ENCODE measurements at regions not wholly inside any gene's neighbourhood (a gene's known extent, or its start where the extent isn't known, plus 50 kb on each side); places are given as distances from the start of the nearest gene placed in this dataset.

DNA sequence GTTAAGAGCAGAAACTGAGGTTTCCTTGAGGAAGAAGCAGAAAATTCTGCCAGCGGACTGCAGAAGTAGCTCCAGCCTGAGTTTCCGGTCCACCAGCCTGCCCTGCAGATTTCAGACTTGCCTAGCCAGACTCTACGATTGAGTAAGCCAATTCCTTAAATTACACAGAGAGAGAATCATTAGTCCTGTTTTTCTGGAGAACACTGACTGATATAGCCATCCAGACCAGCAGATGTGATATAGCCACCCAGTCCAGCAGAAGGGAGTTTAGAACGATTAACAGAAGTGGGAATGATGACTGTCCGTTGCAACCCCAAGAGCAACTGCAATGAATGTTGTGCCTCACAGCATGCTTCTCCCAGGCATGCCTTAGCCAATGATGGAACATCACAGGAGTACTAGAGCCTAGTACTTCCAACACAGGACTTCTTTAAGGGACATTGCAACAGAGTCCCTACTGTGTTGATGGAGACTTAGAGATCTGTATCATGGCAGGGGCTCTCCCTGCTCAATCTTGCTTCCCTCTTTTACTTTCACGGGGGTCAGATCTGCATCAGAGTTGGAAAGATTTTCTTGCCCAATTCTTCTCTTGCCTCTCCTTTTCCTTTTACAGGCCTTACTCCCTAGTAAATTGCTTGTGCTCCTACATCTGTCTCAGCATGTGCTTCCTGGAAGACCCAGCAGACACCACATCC lies 264.6 kb upstream of the CLNK start:
- Mint-ChIP-seq H3K27ac (no peak overlapping the region), H3K27me3 (ENCODE audit: low read depth) (no peaks in the 10 kb centered on the region), H3K4me1 (no peaks in the 10 kb centered on the region), H3K9me3 (peaks cover 11% of the 10 kb centered on the region), H3K4me3 (no peak overlapping the region), H3K36me3 (ENCODE audit: low read depth) (no peaks in the 10 kb centered on the region)
- TF ChIP-seq, protein P1, sequence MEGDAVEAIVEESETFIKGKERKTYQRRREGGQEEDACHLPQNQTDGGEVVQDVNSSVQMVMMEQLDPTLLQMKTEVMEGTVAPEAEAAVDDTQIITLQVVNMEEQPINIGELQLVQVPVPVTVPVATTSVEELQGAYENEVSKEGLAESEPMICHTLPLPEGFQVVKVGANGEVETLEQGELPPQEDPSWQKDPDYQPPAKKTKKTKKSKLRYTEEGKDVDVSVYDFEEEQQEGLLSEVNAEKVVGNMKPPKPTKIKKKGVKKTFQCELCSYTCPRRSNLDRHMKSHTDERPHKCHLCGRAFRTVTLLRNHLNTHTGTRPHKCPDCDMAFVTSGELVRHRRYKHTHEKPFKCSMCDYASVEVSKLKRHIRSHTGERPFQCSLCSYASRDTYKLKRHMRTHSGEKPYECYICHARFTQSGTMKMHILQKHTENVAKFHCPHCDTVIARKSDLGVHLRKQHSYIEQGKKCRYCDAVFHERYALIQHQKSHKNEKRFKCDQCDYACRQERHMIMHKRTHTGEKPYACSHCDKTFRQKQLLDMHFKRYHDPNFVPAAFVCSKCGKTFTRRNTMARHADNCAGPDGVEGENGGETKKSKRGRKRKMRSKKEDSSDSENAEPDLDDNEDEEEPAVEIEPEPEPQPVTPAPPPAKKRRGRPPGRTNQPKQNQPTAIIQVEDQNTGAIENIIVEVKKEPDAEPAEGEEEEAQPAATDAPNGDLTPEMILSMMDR (IDR thresholded peaks at IDR 0.05; ENCODE audit: unreplicated experiment in 3 of 3): no peak

DNA sequence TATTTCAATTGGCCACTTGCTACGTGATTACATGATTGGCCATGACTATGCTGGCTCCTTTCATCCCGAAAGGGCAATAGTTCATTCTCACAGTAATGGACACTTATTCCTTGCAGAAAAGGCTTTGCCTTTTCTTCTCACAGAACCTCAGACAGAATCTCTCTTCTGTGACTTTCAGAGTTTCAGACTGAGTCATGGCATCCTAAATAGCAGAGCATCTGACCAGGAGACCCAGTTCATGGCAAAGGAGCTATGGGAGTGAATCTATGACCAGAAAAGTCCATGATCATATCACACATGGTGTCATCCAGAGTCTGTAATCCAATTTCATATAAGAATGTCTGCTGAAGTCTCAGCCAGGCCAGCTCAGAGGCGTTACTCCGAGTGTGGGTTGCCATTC lies 263.3 kb upstream of the CLNK start:
- TF ChIP-seq, protein P1 (IDR thresholded peaks at IDR 0.05; ENCODE audit: unreplicated experiment in 3 of 3): no peak
- Mint-ChIP-seq H3K27me3 (ENCODE audit: low read depth) (peaks cover 4% of the 10 kb centered on the region), H3K36me3 (ENCODE audit: low read depth) (no peaks in the 10 kb centered on the region), H3K9me3 (peaks cover 14% of the 10 kb centered on the region), H3K4me1 (no peaks in the 10 kb centered on the region), H3K4me3 (no peak overlapping the region), H3K27ac (no peak overlapping the region)

DNA sequence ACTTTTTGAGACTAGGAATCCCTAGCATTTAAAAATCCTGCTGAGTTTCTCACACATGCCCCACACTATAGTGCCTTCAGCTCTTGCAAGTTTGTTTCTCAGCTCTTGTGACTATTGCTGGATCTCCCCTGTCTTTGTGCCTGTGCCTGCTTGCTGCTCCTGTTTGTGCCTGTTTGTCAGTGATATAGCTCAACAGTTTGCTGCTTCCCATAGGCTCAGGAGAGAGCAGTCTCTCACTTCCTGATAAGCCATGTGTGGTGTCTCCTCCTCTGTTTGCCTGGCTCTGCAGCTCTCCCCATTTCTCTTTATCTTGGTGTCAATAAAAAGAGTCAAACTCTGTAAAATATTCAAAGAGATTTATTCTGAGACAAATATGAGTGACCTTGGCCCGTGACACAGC lies 259.8 kb upstream of the CLNK start:
- Mint-ChIP-seq H3K4me3 (no peak overlapping the region), H3K27me3 (ENCODE audit: low read depth) (peaks cover 4% of the 10 kb centered on the region), H3K27ac (no peak overlapping the region), H3K36me3 (ENCODE audit: low read depth) (peaks cover 3% of the 10 kb centered on the region), H3K9me3 (peaks cover 28% of the 10 kb centered on the region), H3K4me1 (no peaks in the 10 kb centered on the region)
- TF ChIP-seq, protein P1 (IDR thresholded peaks at IDR 0.05; ENCODE audit: unreplicated experiment in 3 of 3): no peak

DNA sequence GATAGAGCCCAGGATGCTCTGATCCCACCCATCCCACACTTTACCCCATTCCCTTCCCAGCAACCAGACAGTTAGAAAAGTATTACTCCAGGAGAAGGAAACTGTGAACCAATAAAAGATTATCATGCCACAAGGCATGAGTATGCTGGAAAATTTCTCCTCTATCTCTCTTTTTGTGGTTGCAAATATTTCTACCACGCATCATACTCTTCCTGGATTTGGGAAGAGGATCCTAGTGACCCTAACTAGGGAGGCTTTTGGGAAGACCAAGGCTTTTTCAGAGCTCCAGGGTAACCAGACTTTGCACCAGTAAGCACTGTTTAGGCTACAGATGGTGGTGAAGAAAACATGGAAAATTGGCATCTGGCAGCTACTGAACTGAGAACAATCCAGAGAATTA lies 257.6 kb upstream of the CLNK start:
- Mint-ChIP-seq H3K36me3 (ENCODE audit: low read depth) (peaks cover 5% of the 10 kb centered on the region), H3K9me3 (peaks cover 30% of the 10 kb centered on the region), H3K4me1 (no peaks in the 10 kb centered on the region), H3K27me3 (ENCODE audit: low read depth) (peaks cover 4% of the 10 kb centered on the region), H3K4me3 (no peak overlapping the region), H3K27ac (no peak overlapping the region)
- TF ChIP-seq, protein P1 (IDR thresholded peaks at IDR 0.05; ENCODE audit: unreplicated experiment in 3 of 3): no peak

DNA sequence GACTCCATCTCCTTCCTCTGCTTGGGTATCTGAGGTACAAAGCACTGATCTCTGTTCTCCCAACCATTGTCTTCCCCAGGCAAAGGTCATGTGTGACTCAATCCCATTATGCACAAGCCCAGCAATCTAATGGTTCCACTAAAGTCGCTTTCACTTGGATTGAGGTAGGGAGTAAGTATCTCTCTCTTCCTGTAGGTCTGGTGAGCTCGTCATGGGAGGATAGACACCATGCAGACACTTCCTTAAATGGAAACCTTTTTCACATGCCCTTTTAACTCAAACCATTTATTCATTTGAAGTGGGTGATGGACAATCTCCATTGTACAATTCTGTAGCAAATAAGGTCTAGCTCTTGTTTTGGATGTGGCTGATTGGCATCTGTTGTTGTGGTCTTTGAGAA lies 245.2 kb upstream of the CLNK start:
- TF ChIP-seq, protein P1 (IDR thresholded peaks at IDR 0.05; ENCODE audit: unreplicated experiment in 3 of 3): no peak
- no peaks in the 10 kb centered on the region for H3K9me3 Mint-ChIP-seq
- H3K4me3 Mint-ChIP-seq: no peak overlapping the region
- no peak overlapping the region for H3K27ac Mint-ChIP-seq
- no peaks in the 10 kb centered on the region for H3K36me3 Mint-ChIP-seq (ENCODE audit: low read depth)
- H3K27me3 Mint-ChIP-seq (ENCODE audit: low read depth): no peaks in the 10 kb centered on the region
- no peaks in the 10 kb centered on the region for H3K4me1 Mint-ChIP-seq

DNA sequence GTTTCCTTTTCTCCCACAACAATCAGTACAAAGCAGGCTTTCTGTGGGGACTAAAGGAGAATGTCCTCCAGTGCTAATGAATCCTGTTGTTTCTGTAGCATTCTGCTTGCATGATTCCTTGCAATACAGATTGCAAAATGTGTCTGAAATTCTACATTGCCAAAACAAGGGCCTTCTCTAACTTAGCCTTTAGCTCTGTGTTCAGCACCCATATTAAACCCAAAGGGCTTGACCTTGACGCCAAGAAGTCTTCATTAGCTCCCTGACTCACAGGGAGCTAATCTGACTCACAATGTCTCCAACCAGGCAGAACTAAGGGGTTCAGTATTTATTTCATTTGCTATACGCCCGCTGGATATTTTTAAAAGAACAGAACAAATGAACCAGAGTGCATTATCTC lies 241.4 kb upstream of the CLNK start:
- H3K27me3 Mint-ChIP-seq (ENCODE audit: low read depth): no peaks in the 10 kb centered on the region
- H3K27ac Mint-ChIP-seq: no peak overlapping the region
- H3K4me1 Mint-ChIP-seq: no peaks in the 10 kb centered on the region
- H3K36me3 Mint-ChIP-seq (ENCODE audit: low read depth): no peaks in the 10 kb centered on the region
- TF ChIP-seq, protein P1 (IDR thresholded peaks at IDR 0.05; ENCODE audit: unreplicated experiment in 3 of 3): no peak
- no peak overlapping the region for H3K4me3 Mint-ChIP-seq
- no peaks in the 10 kb centered on the region for H3K9me3 Mint-ChIP-seq
